ENCODE measurements at regions not wholly inside any gene's neighbourhood (a gene's known extent, or its start where the extent isn't known, plus 50 kb on each side); places are given as distances from the start of the nearest gene placed in this dataset.

DNA sequence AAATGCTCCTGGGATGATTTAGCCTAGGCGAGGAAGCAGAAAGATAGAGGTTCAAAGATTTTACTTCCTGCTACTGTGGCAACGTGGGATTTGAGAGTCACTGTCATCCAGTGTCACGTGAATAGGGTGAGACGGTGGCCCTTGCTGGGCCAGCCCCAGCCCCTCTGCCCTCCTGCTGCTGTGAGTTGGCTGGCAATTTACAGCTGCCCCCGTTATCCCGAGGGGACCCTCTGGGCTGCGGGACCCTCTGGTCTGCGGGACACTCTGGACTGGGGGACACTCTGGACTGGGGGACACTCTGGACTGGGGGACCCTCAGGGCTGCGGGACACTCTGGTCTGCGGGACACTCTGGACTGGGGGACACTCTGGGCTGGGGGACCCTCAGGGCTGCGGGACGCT is 765.4 kb downstream of the TRIML1 start:
- H3K9me3 Mint-ChIP-seq: peaks cover 12% of the 10 kb centered on the region
- no peaks in the 10 kb centered on the region for H3K27me3 Mint-ChIP-seq (ENCODE audit: low read depth)
- TF ChIP-seq, protein P1, sequence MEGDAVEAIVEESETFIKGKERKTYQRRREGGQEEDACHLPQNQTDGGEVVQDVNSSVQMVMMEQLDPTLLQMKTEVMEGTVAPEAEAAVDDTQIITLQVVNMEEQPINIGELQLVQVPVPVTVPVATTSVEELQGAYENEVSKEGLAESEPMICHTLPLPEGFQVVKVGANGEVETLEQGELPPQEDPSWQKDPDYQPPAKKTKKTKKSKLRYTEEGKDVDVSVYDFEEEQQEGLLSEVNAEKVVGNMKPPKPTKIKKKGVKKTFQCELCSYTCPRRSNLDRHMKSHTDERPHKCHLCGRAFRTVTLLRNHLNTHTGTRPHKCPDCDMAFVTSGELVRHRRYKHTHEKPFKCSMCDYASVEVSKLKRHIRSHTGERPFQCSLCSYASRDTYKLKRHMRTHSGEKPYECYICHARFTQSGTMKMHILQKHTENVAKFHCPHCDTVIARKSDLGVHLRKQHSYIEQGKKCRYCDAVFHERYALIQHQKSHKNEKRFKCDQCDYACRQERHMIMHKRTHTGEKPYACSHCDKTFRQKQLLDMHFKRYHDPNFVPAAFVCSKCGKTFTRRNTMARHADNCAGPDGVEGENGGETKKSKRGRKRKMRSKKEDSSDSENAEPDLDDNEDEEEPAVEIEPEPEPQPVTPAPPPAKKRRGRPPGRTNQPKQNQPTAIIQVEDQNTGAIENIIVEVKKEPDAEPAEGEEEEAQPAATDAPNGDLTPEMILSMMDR (IDR thresholded peaks at IDR 0.05; ENCODE audit: unreplicated experiment in 3 of 3): no peak
- no peaks in the 10 kb centered on the region for H3K36me3 Mint-ChIP-seq (ENCODE audit: low read depth)
- H3K4me1 Mint-ChIP-seq: no peaks in the 10 kb centered on the region
- H3K4me3 Mint-ChIP-seq: no peak overlapping the region
- H3K27ac Mint-ChIP-seq: no peak overlapping the region

DNA sequence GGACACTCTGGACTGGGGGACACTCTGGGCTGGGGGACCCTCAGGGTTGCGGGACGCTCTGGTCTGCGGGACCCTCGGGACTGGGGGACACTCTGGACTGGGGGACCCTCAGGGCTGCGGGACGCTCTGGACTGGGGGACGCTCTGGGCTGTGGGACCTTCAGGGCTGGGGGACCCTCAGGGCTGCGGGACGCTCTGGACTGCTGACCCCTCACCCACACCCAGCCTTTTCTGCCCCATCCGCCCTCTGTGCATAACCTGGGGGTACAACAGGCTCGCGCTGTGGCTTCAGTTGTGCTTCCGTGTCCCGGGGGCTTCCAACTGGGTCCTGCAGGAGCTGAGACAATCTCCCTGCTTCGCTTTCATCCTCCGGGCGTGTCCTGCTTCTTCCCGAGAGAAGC is 766.0 kb downstream of the TRIML1 start:
- H3K36me3 Mint-ChIP-seq (ENCODE audit: low read depth): no peaks in the 10 kb centered on the region
- H3K9me3 Mint-ChIP-seq: peaks cover 10% of the 10 kb centered on the region
- no peaks in the 10 kb centered on the region for H3K27me3 Mint-ChIP-seq (ENCODE audit: low read depth)
- TF ChIP-seq, protein P1 (IDR thresholded peaks at IDR 0.05; ENCODE audit: unreplicated experiment in 3 of 3): no peak
- H3K4me1 Mint-ChIP-seq: no peaks in the 10 kb centered on the region
- no peak overlapping the region for H3K4me3 Mint-ChIP-seq
- no peak overlapping the region for H3K27ac Mint-ChIP-seq

DNA sequence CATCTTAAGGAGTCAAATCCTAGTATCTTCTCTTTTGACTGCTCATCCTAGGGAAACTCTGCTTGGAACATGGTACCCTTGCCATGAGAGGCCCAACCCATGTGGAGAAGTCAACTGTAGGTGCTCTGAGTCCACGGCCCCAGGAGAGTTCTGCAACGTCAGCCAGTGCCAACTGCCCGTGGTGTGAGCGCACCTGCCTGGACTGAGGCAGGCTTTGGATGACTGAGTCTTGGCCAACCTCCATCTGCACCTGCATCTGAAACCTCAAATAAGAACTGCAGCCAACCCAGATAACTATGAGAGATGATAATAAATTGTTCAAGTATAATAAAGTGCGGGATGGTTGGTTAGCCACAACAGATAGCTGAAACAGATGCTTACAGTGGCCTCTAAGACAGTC is 772.0 kb downstream of the TRIML1 start:
- TF ChIP-seq, protein P1 (IDR thresholded peaks at IDR 0.05; ENCODE audit: unreplicated experiment in 3 of 3): no peak
- no peak overlapping the region for H3K27ac Mint-ChIP-seq
- H3K4me1 Mint-ChIP-seq: no peaks in the 10 kb centered on the region
- H3K36me3 Mint-ChIP-seq (ENCODE audit: low read depth): no peaks in the 10 kb centered on the region
- peaks cover 19% of the 10 kb centered on the region for H3K9me3 Mint-ChIP-seq
- no peaks in the 10 kb centered on the region for H3K27me3 Mint-ChIP-seq (ENCODE audit: low read depth)
- no peak overlapping the region for H3K4me3 Mint-ChIP-seq

DNA sequence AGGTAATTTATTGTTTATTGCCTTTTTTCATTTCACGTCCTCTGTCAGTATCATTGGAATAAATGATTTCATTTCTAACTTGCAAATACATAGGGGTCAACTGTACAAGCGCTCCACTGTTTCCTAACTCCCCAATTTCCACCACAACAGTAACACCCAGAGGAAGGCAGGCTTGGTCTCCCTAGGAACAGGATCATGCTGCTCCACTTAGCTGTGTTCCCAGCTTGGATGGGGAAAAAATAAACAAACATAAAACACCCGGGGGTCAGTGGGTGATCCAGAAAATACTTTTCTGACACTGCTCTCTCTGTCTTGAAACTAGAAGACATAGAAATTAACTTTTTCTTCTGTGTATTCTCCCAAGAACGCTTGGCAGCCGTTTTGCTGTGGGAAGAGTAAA is 772.5 kb downstream of the TRIML1 start:
- TF ChIP-seq, protein P1 (IDR thresholded peaks at IDR 0.05; ENCODE audit: unreplicated experiment in 3 of 3): no peak
- H3K4me3 Mint-ChIP-seq: no peak overlapping the region
- no peak overlapping the region for H3K27ac Mint-ChIP-seq
- peaks cover 24% of the 10 kb centered on the region for H3K9me3 Mint-ChIP-seq
- H3K4me1 Mint-ChIP-seq: no peaks in the 10 kb centered on the region
- H3K36me3 Mint-ChIP-seq (ENCODE audit: low read depth): no peaks in the 10 kb centered on the region
- no peaks in the 10 kb centered on the region for H3K27me3 Mint-ChIP-seq (ENCODE audit: low read depth)

DNA sequence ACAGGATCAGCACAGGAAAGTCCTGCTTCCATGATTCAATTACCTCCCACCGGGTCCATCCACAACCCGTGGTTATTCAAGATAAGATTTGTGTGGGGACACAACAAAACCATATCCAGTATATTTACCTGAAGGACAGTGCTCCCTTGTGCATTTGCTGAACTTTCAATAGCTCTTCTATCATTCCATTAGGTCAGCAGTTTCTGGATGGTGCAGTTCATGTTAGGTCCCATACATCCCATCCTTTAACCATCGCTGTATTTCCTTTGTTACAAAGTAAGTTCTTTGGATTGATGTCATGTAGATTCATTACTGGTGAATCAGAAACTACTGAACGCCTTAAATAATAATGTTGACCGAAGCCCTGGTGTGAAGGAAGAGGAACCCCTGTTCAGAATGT is 775.9 kb downstream of the TRIML1 start:
- H3K9me3 Mint-ChIP-seq: peaks cover 43% of the 10 kb centered on the region
- TF ChIP-seq, protein P1 (IDR thresholded peaks at IDR 0.05; ENCODE audit: unreplicated experiment in 3 of 3): no peak
- H3K27ac Mint-ChIP-seq: no peak overlapping the region
- H3K27me3 Mint-ChIP-seq (ENCODE audit: low read depth): no peaks in the 10 kb centered on the region
- H3K4me1 Mint-ChIP-seq: no peaks in the 10 kb centered on the region
- H3K36me3 Mint-ChIP-seq (ENCODE audit: low read depth): no peaks in the 10 kb centered on the region
- H3K4me3 Mint-ChIP-seq: no peak overlapping the region

DNA sequence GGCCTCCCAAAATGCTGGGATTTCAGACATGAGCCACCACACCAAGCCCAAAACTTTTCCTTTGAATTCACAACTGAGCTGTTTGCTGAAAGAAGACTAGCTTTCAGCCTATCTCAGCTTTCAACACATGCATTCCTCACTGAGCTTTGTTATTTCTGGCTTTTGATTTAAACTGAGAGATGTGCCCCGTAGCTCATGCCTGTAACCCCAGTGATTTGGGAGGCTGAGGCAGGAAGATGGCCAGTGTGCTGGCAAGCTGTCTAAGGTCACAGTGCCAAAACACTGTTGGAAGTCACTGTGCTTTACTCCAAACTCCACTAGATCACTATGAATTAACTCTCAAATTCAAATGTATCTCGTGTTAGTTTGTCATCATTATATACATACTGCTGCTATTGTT is 779.5 kb downstream of the TRIML1 start:
- no peak overlapping the region for H3K4me3 Mint-ChIP-seq
- peak overlapping the region in 1 of 3 experiments; percentile 22 for H3K27ac Mint-ChIP-seq
- TF ChIP-seq, protein P1 (IDR thresholded peaks at IDR 0.05; ENCODE audit: unreplicated experiment in 3 of 3): no peak
- H3K4me1 Mint-ChIP-seq: no peaks in the 10 kb centered on the region
- no peaks in the 10 kb centered on the region for H3K27me3 Mint-ChIP-seq (ENCODE audit: low read depth)
- no peaks in the 10 kb centered on the region for H3K36me3 Mint-ChIP-seq (ENCODE audit: low read depth)
- H3K9me3 Mint-ChIP-seq: peaks cover 45% of the 10 kb centered on the region

All from nephron (organoid).